Panc1 (cell line): ENCODE measurements at regions not wholly inside any gene's neighbourhood (a gene's known extent, or its start where the extent isn't known, plus 50 kb on each side); places are given as distances from the start of the nearest gene placed in this dataset.

Source experiments
- CTCF ChIP-seq: fragments of 450-650 bp; IDR thresholded peaks from 2 replicates; pipeline ENCODE4 v1.5.1; 2017; ENCODE audit warnings: mild to moderate bottlenecking
- REST ChIP-seq, 2 experiments: IDR thresholded peaks; 2 replicates each; pipeline ENCODE4 v1.6.1; 2011 to 2012; ENCODE audit warnings: low read depth in 2 of 2, control low read depth in 1 of 2, low read length in 1 of 2, mild to moderate bottlenecking in 1 of 2, moderate library complexity in 1 of 2; ENCODE audit not compliant: insufficient read depth in 1 of 2
- TCF7L2 ChIP-seq: IDR thresholded peaks from 2 replicates; pipeline ENCODE4 v1.6.1; 2011; ENCODE audit warnings: mild to moderate bottlenecking, low read depth, low read length, inconsistent platforms

- TF ChIP-seq CTCF (no peak), TCF7L2 (no peak), REST (IDR thresholded peaks at IDR 0.05; ENCODE audit: insufficient read depth in 1 of 2, low read depth in 2 of 2, low read length in 1 of 2) (no peak)
Measured at GRCh38 chr5:42270771-42271170, 152.5 kb upstream of the GHR start.
